ENCODE measurements at regions not wholly inside any gene's neighbourhood (a gene's known extent, or its start where the extent isn't known, plus 50 kb on each side); places are given as distances from the start of the nearest gene placed in this dataset.

DNA sequence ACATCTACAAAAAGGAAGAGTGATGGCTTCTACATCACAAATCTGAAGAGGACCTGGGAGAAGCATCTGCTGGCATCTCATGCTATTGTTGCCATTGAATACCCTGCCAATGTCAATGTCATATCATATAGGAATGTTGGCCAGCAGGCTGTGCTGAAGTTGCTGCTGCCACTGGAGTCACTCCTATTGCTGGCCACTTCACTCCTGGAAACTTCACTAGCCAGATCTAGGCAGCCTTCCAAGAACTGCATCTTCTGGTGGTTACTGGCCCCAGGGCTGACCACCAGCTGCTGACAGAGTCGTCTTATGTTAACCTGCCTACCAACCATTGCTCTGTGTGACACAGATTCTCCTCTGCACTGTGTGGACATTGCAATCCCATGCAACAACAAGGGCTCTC, 111.8 kb downstream of the PERP start:
- 0 out of 5 replicates have a peak, but pooled peaks cover 0 to 5% of the 10 kb centered on the region in 2 experiments for H3K27me3 ChIP-seq (ENCODE audit: control insufficient read depth in 1 of 2, insufficient read depth in 2 of 2, low read length in 2 of 2)
- BruUV-seq (replicated peaks) = no TSS peak
- no peaks in the 10 kb centered on the region for H3K79me2 ChIP-seq (ENCODE audit: insufficient read depth, low read length)
- DNase-seq (ENCODE audit: low spot score) = no peak
- H3K4me1 ChIP-seq (ENCODE audit: insufficient read depth, low read length) = no peaks in the 10 kb centered on the region
- no peak overlapping the region for H2AFZ ChIP-seq (ENCODE audit: low read length)
- H3K9me3 ChIP-seq (ENCODE audit: low read length) = no peaks in the 10 kb centered on the region
- intact Hi-C loops (cut with micrococcal nuclease; ENCODE audit: unreplicated experiment) = no loop called here
- POLR2A ChIA-PET = no interaction called here
- TF ChIP-seq ZMYM3 (CRISPR knock-in tag; IDR thresholded peaks at IDR 0.05) (no peak), KLF13 (CRISPR knock-in tag; IDR thresholded peaks at IDR 0.05) (no peak), ZNF326 (CRISPR knock-in tag; IDR thresholded peaks at IDR 0.05; ENCODE audit: borderline replicate concordance) (no peak), ZFX (CRISPR knock-in tag; IDR thresholded peaks at IDR 0.05; ENCODE audit: low read depth) (no peak)
- TF ChIP-seq, protein P1, sequence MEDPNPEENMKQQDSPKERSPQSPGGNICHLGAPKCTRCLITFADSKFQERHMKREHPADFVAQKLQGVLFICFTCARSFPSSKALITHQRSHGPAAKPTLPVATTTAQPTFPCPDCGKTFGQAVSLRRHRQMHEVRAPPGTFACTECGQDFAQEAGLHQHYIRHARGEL (CRISPR knock-in tag; IDR thresholded peaks at IDR 0.05) = no peak
- CTCF ChIA-PET (ENCODE audit: low intra/inter-chr PET ratio, low total read pairs) = no interaction called here
- no peak overlapping the region for H3K27ac ChIP-seq (ENCODE audit: extremely low read length, insufficient read depth, low read length)
- no peak overlapping the region for H3K4me2 ChIP-seq (ENCODE audit: low read depth, low read length)
- H3K4me3 ChIP-seq (replicated peaks in 1 of 3; ENCODE audit: insufficient read depth in 1 of 3, low read depth in 2 of 3, low read length in 3 of 3) = no peak overlapping the region
- H3K9ac ChIP-seq (ENCODE audit: insufficient read depth, low read depth, low read length) = no peak overlapping the region
- 0% methylated on average over 1 of the region's 1 CpG for WGBS (ENCODE audit: low lambda C conversion rate)
- H4K20me1 ChIP-seq (ENCODE audit: insufficient read depth, low read length) = no peaks in the 10 kb centered on the region
- H3K36me3 ChIP-seq (replicated peaks in 1 of 2; ENCODE audit: control insufficient read depth in 1 of 2, insufficient read depth in 2 of 2, low read length in 2 of 2) = no peaks in the 10 kb centered on the region
- FAIRE-seq = no peak
- ATAC-seq = no peak
- in situ Hi-C loops (cut with HindIII; ENCODE audit: extremely low pct_ligation_motif_present, low pct_unique_long_range_greater_than_20kb) = no loop called here

DNA sequence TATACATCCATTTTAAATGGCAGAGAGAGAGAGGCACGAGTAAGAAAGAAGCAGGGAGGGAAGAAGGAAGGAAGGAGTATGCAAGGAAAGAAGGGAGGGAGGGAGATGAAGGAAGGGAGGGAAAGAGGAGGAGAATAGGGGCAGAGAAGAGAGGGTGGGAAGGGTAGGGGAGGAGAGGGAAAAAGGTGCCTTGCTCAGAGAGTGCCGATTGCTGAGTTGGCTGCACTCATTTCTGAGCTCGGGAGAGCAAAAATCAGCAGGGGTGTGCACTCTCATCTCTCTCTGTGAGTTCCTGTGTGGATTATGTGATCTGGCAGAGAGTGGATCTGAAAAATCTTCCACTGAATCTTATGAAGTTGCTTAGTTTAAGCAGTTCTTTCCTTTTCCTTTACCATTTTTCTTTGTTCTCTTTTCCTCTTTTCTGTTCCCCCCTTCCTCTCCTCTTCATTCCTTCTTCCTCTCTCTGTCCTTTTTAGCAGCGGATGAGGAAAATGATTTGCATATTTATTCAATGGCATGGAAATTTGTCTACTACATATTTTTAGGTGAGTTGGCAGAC, 108.7 kb downstream of the PERP start:
- no peaks in the 10 kb centered on the region for H3K36me3 ChIP-seq (replicated peaks in 1 of 2; ENCODE audit: control insufficient read depth in 1 of 2, insufficient read depth in 2 of 2, low read length in 2 of 2)
- no peaks in the 10 kb centered on the region for H3K79me2 ChIP-seq (ENCODE audit: insufficient read depth, low read length)
- no peak for ATAC-seq
- intact Hi-C loops (cut with micrococcal nuclease; ENCODE audit: unreplicated experiment) (no loop called here), in situ Hi-C loops (cut with HindIII; ENCODE audit: extremely low pct_ligation_motif_present, low pct_unique_long_range_greater_than_20kb) (no loop called here)
- H3K9me3 ChIP-seq (ENCODE audit: low read length) = no peaks in the 10 kb centered on the region
- 0 out of 2 replicates have a peak, but pooled peaks cover 6% of the 10 kb centered on the region for H3K4me1 ChIP-seq (ENCODE audit: insufficient read depth, low read length)
- 44% methylated on average over 4 of the region's 4 CpGs for WGBS (ENCODE audit: low lambda C conversion rate)
- H4K20me1 ChIP-seq (ENCODE audit: insufficient read depth, low read length) = no peaks in the 10 kb centered on the region
- H3K9ac ChIP-seq (ENCODE audit: insufficient read depth, low read depth, low read length) = no peak overlapping the region
- no peak overlapping the region for H2AFZ ChIP-seq (ENCODE audit: low read length)
- no peak for DNase-seq (ENCODE audit: low spot score)
- no peak for FAIRE-seq
- ChIA-PET POLR2A (no interaction called here), CTCF (ENCODE audit: low intra/inter-chr PET ratio, low total read pairs) (no interaction called here)
- no TSS peak for BruUV-seq (replicated peaks)
- H3K4me2 ChIP-seq (ENCODE audit: low read depth, low read length) = no peak overlapping the region
- no peak overlapping the region for H3K4me3 ChIP-seq (replicated peaks in 1 of 3; ENCODE audit: insufficient read depth in 1 of 3, low read depth in 2 of 3, low read length in 3 of 3)
- H3K27me3 ChIP-seq (ENCODE audit: control insufficient read depth in 1 of 2, insufficient read depth in 2 of 2, low read length in 2 of 2) = no peaks in the 10 kb centered on the region
- H3K27ac ChIP-seq (ENCODE audit: extremely low read length, insufficient read depth, low read length) = no peak overlapping the region
- TF ChIP-seq ATF7 (IDR thresholded peaks at IDR 0.05) (no peak), ATF7 (CRISPR knock-in tag; IDR thresholded peaks at IDR 0.05) (no peak), NFE2 (CRISPR knock-in tag; IDR thresholded peaks at IDR 0.05) (no peak), GRHL1 (CRISPR knock-in tag; conservative IDR thresholded peaks at IDR 0.05) (no peak), HNRNPK (IDR thresholded peaks at IDR 0.05; ENCODE audit: low read depth, low read length, poor library complexity, severe bottlenecking) (peak; percentile 90), ARID5B (CRISPR knock-in tag; IDR thresholded peaks at IDR 0.05) (no peak), ZFP36L2 (CRISPR knock-in tag; IDR thresholded peaks at IDR 0.05) (no peak)
